ENCODE measurements at regions not wholly inside any gene's neighbourhood (a gene's known extent, or its start where the extent isn't known, plus 50 kb on each side); places are given as distances from the start of the nearest gene placed in this dataset.
"Not testable (repeated sequence)": the region's sequence is repeated elsewhere in the genome, so short reads cannot be mapped to it uniquely, and the experiment has no call there.

DNA sequence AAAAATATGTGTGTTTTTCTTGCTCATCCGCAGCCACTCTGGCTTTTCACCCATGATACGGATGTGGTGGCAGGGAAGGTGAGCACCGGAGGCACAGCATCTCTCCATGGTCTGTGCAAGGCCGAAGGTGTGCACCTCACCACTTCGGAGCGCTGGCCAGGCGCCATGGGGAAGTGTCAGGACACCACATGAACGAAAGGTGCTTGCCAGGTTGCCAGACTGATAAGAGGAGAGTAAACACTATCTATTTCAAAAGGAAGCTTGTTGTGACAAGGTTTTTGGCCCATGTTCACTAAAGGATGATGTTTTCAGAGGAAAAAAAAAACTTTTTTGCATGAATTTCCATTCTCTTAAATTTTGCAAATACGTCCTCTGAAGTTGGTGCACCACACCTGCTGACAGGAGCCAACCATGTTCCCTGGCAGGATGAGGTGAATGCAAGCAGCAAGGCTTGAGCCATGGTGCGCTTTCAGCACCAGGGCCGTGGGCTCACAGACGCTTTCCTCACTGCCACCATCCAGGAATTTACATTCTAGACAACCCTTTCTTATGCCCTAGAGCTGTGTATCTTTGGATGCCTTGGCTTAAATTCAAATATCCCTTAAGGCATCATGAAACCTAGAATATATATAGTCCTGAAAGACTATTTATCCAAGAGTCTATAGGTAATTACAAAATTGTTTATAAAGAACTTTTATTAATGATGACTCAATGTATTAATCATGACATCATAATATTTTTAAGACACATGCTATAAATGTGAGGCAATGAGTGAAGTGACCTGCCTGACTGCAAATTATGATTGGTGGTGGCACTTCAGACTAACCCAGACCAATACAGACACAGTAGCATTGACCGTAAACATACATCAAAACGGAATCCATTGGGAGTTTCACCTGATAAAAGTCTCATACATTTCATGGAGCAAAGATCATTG lies 234.5 kb downstream of the TFAP2A start:
- no peak overlapping the region for H3K4me3 ChIP-seq (ENCODE audit: low read depth, low read length)
- TF ChIP-seq, protein P1, sequence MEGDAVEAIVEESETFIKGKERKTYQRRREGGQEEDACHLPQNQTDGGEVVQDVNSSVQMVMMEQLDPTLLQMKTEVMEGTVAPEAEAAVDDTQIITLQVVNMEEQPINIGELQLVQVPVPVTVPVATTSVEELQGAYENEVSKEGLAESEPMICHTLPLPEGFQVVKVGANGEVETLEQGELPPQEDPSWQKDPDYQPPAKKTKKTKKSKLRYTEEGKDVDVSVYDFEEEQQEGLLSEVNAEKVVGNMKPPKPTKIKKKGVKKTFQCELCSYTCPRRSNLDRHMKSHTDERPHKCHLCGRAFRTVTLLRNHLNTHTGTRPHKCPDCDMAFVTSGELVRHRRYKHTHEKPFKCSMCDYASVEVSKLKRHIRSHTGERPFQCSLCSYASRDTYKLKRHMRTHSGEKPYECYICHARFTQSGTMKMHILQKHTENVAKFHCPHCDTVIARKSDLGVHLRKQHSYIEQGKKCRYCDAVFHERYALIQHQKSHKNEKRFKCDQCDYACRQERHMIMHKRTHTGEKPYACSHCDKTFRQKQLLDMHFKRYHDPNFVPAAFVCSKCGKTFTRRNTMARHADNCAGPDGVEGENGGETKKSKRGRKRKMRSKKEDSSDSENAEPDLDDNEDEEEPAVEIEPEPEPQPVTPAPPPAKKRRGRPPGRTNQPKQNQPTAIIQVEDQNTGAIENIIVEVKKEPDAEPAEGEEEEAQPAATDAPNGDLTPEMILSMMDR (IDR thresholded peaks at IDR 0.05; ENCODE audit: borderline replicate concordance, insufficient read depth, low read depth, low read length): no peak

DNA sequence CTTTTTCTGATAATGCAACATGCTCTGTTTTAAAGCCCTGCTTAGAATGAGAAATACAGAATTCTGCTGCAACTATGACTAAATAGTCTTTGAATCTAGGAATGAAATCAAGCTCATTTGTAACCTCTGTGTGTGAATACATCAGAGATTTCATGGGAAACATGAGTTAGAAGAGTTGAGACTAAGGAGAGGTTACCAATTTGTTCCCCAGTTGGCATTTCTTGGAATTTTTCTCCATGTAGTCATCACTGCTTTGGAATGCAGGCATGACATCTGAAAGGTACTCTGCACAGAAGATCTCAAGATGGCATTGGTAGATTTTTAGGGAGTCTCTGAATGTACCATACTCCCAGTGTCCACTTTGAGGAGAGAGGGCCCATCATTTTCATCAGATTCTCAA lies 237.2 kb downstream of the TFAP2A start:
- no peak overlapping the region for H3K4me3 ChIP-seq (ENCODE audit: low read depth, low read length)
- TF ChIP-seq, protein P1 (IDR thresholded peaks at IDR 0.05; ENCODE audit: borderline replicate concordance, insufficient read depth, low read depth, low read length): no peak

- H3K4me3 ChIP-seq (ENCODE audit: low read depth, low read length): no peak overlapping the region
- TF ChIP-seq, protein P1 (IDR thresholded peaks at IDR 0.05; ENCODE audit: borderline replicate concordance, insufficient read depth, low read depth, low read length): no peak
Measured at GRCh38 chr6:10175362-10175761, 239.5 kb downstream of the TFAP2A start.

DNA sequence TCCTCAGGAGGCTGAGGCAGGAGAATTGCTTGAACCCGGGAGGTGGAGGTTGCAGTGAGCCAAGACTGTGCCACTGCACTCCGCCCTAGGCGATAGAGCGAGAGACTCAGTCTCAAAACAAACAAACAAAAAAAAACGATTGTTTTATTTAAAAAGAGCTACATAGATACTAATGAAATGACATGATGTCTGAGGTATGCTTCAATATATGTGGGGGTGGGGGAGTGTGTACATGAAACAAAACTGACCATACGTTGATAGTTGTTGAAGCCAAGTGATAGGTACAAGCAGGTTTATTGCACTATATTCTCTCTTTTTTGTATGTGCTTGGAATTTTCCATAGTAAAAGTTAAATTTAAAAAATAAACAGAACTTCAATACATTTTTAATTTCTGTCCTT lies 240.1 kb downstream of the TFAP2A start:
- TF ChIP-seq, protein P1 (IDR thresholded peaks at IDR 0.05; ENCODE audit: borderline replicate concordance, insufficient read depth, low read depth, low read length): no peak
- H3K4me3 ChIP-seq (ENCODE audit: low read depth, low read length): no peak overlapping the region

GRCh38 chr6:10174056-10174455 lies 240.8 kb downstream of the TFAP2A start:
- H3K4me3 ChIP-seq (ENCODE audit: low read depth, low read length): no peak overlapping the region
- TF ChIP-seq, protein P1 (IDR thresholded peaks at IDR 0.05; ENCODE audit: borderline replicate concordance, insufficient read depth, low read depth, low read length): no peak

DNA sequence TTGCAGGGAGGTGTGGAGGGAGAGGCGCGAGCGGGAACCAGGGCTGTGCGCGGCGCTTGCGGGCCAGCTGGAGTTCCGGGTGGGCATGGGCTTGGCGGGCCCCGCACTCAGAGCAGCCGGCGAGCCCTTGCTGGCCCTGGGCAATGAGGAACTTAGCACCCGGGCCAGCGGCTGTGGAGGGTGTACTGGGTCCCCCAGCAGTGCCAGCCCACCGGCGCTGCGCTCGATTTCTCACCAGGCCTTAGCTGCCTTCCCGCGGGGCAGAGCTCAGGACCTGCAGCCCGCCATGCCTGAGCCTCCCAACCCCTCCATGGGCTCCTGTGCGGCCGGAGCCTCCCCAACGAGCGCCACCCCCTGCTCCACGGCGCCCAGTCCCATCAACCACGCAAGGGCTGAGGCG lies 243.2 kb downstream of the TFAP2A start:
- H3K4me3 ChIP-seq (ENCODE audit: low read depth, low read length): not testable (repeated sequence)

DNA sequence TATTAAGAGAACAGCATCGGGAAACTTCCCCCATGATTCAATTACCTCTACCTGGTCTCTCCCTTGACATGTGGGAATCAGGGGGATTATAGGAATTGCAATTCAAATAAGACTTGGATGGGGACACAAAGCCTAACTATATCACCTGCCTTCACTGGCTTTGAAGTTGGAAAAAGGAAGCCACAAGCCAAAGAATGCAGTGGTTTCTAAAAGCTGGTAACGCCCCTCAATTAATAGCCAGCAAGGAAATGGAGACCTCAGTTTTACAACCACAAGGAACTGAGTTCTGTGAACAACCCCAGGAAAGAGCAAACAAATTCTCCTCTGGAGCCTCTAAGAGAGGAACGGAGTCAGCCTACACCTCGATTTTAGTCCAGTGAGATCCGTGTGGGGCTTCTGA lies 244.1 kb downstream of the TFAP2A start:
- H3K4me3 ChIP-seq (ENCODE audit: low read depth, low read length): no peak overlapping the region
- TF ChIP-seq, protein P1 (IDR thresholded peaks at IDR 0.05; ENCODE audit: borderline replicate concordance, insufficient read depth, low read depth, low read length): no peak
